ENCODE measurements at regions not wholly inside any gene's neighbourhood (a gene's known extent, or its start where the extent isn't known, plus 50 kb on each side); places are given as distances from the start of the nearest gene placed in this dataset.
"Not testable (repeated sequence)": the region's sequence is repeated elsewhere in the genome, so short reads cannot be mapped to it uniquely, and the experiment has no call there.

DNA sequence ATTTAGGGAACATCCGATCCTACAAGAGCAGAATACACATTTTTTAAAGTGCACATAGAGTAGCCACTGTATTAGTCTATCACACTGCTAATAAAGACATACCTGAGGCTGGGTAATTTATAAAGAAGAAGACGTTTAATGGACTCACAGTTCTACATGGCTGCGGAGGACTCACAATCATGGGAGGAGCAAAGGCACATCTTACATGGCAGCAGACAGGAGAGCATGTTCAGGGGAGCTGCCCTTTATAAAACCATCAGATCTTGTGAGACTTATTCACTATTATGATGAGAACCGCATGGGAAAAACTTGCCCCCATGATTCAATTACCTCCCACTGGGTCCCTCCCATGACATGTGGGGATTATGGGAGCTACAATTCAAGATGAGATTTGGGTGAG, 421.5 kb downstream of the EDEM1 start:
- not testable (repeated sequence) for DNase-seq (ENCODE audit: low spot score); FAIRE-seq

DNA sequence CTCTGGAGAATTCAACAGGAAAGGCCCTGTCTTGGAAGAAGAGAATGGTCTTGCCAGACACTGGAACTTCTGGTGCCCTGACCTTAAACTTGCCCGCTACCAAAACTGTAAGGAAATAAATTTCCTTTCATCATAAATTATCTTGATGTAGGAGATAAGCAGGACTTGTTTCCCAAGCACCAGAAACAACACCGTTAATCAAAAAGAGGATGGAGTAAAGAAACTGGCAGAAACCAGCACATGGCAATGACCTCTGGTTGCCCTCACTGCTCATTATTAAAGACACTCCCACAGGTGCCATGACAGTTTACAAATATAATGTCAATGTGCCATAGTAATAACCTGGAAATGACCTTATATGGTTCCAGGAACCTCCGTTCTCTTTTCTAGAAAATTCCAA, 426.1 kb downstream of the EDEM1 start:
- no peak for FAIRE-seq
- DNase-seq (ENCODE audit: low spot score), result no peak

DNA sequence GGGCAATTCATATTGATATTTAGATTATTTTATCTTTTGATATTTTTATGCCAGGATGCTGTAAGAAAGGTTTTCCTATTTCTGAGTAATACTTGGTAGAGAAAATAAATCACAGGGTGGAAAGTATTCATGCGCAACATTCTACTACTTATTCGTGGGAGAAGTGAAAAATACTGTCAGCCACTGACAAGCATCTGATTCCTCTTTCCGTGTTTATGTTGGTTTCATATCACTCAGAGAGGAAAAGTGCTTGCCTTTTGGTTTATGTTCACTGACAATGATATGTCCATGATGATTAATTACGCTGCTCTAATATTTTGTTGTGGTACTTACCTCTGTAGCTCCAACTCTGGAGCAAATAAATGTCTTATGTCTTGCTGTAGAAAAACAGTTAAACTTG, 429.4 kb downstream of the EDEM1 start:
- DNase-seq (ENCODE audit: low spot score) (no peak), FAIRE-seq (no peak)

DNA sequence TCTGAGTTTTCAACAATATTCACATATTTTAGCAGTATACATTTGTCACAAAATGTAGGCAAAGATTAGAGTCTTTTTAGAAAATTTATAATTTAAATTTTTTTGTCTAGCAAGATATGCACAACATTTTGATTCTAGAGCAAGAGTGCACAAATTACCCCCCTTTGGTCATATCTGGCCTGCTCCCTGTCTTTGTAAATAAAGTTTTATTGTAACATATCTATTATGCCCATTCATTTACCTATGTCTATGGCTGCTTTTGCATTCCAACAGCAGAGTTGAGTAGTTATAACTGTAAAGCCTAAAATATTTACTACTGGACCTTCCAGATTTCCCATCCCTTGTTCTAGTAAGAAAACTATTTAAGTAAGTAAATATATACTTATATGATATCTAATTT, 430.7 kb downstream of the EDEM1 start:
- FAIRE-seq (no peak), DNase-seq (ENCODE audit: low spot score) (no peak)

DNA sequence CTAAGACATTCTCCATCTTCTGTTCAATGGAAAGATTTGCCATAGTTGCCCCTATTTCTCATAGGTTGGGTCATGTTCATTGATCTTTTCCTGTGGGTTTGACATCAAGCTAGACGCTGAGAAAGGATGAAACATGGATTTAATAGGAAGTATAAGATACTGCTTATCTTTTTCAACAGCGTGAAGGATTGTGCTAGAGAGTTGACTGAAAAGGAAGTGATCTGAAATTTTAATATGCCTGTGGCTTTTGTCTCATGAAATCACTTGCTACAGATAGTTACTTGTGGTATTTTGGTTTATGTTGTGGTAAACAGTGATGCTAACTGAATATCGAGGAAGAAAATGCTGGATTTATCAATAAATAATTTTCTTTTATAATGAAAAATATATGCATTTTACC, 442.9 kb downstream of the EDEM1 start:
- no peak for FAIRE-seq
- DNase-seq (ENCODE audit: low spot score), result no peak

DNA sequence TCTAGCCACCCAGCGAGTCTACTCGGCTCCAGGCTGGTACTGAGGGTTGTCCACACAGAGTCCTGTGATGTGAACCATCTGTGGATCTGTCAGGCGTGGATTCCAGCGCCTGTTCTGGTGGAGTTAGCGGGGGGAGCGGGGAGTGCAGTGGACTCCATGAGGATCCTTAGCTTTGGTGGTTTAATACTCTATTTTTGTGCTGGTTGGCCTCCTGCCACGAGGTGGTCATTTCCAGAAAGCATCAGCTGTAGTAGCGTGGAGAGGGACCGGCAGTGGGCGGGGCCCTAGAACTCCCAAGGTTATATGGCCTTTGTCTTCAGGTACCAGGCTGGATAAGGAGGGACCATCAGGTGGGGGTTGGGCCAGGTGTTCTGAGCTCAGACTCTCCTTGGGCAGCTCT, 446.5 kb downstream of the EDEM1 start:
- no peak for FAIRE-seq
- no peak for DNase-seq (ENCODE audit: low spot score)

DNA sequence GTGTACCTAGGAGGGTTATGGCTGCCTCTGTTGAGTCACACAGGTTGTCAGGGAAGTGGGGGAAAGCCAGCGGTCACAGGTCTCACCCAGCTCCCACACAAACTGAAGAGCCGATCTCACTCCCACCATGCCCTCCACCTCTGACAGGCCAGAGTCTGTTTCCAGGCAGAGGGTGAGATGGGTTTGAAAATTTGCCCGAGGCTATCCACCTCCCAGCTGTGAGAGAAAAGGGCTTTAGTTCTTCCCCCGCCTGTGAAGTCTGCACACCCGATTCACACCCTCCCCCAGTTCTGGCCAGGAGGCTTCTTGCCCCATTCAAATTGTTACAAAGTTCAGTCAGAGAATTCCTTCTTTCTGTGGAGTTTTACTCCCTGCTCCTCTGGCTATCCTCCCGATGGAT, 446.9 kb downstream of the EDEM1 start:
- no peak for FAIRE-seq
- no peak for DNase-seq (ENCODE audit: low spot score)

DNA sequence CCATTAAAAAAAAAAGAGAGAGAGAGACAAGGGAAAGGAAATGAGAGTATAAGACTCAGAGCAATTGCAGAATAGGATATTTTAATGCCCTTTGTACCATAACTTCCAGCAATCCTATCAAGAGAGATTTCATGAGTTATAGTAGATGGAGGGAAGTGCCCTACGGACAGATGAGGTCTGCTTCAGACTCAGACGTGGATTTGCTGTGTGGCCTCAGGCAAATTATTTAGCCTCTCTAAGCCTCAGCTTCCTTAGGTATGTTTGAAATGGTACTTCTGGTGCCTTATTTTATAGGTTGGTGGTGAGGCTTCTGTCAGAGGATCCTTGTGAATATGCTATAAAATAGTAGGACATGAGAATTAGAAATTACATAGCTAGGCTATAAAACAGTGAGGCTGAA, 448.2 kb downstream of the EDEM1 start:
- DNase-seq (ENCODE audit: low spot score), result no peak
- FAIRE-seq, result no peak

DNA sequence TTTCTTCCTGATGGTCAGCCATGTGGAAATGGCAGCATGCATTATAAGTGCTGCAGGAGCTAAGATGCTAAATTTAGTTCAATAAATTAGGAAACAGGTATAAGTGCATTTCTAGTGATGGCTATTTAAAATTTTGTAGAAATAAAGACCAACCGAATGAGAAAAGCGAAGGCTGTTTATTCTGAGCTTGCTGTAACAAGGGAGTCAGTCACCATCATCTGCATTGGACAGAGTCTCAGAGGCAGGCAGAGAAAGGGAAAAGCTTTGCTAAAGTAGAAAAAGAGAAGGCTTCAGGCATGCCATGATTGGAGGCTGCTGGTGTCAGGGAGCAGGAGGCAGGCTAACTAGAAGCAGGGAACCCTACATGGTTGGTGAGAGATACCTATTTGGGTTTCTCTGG, 451.0 kb downstream of the EDEM1 start:
- DNase-seq (ENCODE audit: low spot score) (no peak), FAIRE-seq (no peak)

DNA sequence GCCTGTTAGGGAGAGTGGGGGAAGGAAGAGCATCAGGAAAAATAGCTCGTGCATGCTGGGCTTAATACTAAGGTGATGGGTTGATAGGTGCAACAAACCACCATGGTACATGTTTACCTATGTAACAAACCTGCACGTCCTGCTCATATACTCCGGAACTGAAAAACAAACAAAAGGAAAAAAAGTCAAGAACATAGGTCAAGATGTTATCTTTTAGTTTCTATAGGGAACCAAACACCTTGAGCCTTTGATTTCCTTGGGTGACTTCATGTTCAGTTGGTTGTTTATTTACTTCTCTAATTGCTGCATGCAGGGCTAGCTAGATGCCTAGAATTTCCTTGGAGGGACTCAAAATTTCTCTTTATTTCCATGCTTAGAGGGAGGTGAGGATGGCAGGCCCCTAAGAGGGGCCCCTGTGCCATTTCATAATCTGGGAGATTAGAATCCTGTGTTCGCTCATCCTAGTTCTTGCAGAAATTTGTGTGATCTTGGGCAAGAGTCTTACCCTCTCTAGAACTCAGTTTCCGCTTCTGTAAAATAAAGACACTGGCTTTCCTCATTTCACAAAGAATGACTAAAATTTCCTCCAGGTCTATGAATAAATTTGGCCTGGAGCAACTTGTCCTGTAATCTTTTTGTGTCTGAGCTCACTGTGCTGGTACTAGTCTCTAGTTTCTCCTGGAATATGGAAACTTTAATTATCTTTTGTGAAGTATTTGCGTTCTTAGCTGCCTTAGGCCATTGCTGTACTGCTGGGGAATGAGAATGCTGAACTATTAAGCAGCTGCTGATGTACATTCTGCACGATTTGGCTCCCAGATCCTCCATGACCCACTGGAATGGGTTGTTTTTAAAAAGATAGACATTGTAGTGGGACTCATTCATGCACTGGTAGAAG, 457.5 kb downstream of the EDEM1 start:
- FAIRE-seq (no peak), DNase-seq (ENCODE audit: low spot score) (no peak)

DNA sequence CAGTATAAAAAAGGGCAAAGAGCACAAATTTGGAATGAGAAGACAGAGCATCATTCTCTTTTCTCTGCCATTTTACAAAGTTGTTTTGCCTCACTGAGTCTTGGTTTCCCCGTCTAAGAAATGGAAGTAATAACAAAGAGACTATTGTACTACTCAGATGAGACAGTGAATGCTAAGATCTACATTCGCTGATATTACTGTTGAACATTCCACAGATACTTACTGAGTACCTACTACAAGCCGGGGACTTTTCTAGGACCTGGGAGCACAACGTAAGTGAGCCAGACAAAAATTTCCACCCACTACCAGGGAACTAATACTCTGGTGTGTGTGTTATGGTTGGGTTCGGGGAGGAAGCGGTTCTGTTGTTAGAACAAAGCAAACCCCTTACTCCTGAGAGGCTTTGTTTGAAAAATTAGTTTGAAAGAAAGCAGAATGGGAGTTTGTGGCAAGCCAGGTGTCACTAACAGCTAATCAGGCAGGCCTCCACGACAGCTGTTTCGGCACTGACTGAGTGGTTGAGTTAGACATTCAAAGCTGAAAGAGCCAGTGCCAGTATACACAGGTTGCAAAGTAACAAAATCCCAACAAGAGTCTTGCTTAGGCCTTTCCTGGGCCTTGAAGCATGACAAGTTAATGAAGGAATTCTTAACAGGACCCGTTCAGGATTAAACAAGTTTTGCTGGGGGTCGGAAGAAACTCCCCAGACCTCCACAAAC, 458.3 kb downstream of the EDEM1 start:
- FAIRE-seq (no peak), DNase-seq (ENCODE audit: low spot score) (no peak)

DNA sequence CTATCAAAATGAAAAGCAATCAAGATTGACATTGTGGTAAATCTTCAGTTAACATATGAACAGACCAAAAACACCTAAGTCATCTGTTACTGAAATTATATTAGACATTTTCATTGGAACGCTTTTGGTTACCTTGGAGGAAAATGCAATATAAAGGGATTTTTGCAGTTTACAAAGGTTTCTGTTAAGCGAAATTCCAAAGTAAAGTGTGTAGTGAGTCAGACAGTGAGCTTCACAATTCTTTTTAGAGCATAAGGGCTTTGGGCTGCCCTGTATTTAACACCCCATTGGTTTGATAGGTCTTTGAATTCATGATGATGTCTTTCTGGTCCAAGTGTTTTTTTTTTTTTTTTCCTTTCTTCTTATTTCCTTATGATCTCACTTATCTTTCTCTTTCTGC, 462.8 kb downstream of the EDEM1 start:
- DNase-seq (ENCODE audit: low spot score) (no peak), FAIRE-seq (no peak)

DNA sequence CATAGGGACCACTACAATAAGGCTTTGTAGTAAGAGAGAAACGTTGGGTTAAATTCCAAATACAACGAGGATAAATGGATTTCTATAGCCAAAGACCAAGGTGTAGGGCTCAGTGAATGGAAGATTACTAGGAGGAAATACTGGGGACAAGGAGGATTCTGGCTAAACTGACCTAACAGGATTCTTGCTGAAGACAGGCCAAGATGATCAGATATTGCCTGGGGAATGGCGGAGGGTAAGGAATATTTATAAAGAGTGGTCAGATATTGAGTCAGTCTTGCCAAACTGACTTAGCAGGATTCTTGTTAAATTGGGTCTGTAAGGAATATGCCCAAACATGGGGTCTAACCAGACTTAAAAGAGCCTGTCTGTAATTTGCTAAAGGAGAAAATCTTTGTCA, 463.8 kb downstream of the EDEM1 start:
- no peak for DNase-seq (ENCODE audit: low spot score)
- no peak for FAIRE-seq

DNA sequence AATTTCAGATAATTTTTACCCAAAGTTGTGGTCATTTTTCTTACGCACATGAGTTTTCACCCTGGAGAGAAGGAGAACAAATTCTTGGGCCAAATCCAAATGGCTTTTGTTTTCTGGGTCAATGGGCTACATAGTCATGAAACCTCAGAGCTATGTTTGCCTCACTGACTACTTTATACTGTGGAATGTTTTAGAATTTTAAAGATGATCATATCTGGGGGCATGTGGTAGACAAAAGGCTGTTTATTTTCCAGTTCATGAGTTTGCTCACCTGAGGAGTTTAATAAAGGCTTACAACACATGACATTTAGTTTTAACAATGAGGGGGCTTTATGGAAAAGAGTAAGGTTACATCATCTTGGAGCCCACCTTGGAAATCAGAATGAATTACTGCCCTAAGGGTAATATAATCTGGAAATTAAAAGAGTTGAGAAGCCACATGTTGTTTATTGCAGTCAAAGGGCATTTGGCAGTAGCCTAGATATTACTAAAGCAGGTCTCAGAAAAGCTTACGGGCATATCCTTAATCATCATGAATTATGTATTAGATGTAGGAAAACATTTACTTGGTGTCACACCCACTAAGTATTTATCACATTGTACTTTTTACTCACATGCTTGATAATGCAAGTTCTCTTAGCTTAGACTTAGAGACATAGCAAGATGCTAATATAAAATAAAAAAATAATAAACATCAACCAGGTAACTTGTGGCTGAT, 466.1 kb downstream of the EDEM1 start:
- no peak for DNase-seq (ENCODE audit: low spot score)
- FAIRE-seq, result no peak

DNA sequence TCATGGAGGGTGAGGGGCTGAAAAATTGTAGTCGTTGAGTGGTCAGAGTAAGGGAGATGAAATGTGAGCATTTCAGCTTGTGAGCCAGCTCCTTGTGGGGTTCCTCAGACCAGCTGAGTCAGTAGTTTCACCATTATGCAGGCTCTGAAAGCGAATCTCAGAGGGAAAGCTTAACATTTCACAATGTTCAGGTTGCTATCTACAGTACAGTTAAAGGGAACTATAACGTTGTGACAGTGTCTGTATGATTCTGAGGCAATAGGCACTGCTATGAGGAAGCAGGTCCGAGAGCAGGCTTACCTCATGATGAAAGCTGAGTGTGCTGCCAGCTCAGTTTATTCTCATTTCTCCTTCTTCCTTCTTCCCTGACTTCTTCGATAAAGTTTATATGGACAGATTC, 469.6 kb downstream of the EDEM1 start:
- FAIRE-seq (no peak), DNase-seq (ENCODE audit: low spot score) (no peak)

DNA sequence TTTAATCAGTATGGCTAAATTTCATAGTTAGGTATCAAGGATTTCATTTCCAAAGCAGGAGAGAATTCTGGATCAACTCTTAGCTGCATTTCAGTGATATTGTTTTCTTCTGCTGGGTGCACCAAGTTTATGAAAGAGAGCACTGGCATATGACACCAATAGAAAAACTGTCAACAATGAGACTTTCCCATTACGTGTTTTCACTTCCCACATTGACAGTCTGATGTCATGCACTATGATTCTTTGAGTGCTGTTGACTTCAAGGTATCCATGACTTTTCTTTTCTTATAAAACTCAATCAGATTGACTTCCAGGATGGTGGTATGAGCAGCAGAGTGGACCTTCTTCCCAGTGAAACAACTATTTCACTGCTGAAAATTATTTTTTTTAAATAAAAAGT, 476.1 kb downstream of the EDEM1 start:
- FAIRE-seq, result no peak

DNA sequence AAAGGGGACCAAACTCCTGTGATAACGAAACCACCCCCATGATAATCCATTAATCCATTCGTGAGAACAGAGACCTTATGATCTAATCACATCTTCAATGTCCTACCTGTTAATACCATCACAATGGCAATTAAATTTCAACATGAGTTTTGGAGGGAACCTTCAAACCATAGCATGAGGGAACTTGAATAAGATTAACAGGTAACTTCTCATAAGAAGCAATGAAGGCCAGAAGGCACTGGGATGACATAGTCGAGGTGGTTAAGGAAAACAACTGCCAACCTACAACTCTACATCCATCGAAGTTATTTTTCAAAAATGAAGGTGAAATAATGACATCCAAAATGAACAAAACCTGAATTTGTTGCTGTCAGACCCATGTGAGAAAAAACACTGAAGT, 478.9 kb downstream of the EDEM1 start:
- DNase-seq (ENCODE audit: low spot score), result no peak
- no peak for FAIRE-seq

More for the DNA sequence above, 476.1 kb downstream of the EDEM1 start:
- no peak for DNase-seq (ENCODE audit: low spot score)

DNA sequence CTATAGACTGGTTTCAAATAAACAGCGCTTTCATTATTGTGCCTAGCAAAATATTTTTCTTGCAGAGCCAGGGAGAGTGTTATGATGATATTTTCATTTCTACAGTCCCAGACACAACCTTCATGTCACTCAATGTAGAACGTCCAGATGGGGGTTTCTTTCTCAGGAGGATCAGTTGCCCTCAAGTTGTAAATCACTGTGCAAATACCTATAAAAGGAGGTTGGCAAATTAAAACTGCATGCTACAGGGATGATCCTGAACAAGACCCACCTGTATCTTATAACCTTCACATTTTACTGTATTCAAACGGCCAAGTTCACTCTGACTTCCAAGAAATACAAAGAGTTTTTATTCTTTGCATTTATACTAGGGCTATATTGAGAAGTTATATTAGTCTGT, 486.0 kb downstream of the EDEM1 start:
- DNase-seq (ENCODE audit: low spot score) (no peak), FAIRE-seq (no peak)

DNA sequence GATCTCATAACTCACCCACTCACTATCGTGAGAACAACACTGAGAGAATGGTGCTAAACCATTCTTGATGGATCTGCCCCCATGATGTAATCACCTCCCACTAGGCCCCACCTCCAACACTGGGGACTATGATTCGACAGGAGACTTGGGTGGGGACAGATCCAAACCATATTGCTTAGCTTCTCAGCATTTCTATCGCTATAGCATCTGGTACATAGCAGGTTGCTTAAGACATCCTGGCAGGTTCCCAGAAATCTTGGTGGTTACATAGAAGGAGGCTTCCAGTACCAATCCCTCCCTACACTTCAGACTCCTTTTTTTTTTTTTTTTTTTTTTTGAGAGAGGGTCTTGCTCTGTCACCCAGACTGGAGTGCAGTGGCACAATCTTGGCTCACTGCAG, 487.8 kb downstream of the EDEM1 start:
- DNase-seq (ENCODE audit: low spot score) (no peak), FAIRE-seq (no peak)

DNA sequence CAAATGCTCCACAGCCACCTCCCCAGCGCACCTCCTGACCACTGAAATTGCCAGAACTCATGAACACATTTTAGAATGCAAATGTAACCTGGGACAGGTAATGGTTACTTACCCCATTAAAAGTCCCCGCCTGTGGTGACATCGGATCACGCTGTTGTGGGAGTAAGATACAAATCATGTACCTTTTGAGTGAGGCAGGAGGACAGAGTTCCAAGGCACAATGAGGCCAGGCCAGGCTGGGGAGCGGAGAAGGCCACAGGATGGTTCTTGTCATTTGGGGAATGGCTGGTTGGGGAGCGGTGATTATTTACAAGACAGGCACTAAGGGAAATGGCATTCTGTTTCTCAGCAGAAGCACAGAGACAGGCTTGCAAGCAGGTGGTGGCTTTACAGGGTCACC, 490.0 kb downstream of the EDEM1 start:
- FAIRE-seq (no peak), DNase-seq (ENCODE audit: low spot score) (no peak)

DNA sequence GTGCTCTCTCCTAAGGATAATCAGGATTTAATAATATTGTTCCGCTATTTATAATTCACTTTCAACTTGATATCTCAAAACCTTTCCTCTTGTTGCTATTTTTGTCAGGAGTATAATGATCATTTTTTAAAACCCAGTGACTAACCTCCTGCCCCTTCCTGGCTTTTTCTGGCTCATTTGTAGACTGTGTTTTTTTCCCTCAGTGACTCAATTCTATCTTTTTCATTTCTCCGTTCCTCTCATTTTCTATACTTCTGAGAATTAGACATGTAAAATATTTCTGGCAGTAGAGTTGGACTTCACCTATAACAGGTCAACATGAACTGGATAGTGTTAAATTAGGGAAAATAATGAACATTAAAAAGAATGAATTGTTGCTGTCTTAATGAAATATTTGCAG, 490.7 kb downstream of the EDEM1 start:
- DNase-seq (ENCODE audit: low spot score) (no peak), FAIRE-seq (no peak)

DNA sequence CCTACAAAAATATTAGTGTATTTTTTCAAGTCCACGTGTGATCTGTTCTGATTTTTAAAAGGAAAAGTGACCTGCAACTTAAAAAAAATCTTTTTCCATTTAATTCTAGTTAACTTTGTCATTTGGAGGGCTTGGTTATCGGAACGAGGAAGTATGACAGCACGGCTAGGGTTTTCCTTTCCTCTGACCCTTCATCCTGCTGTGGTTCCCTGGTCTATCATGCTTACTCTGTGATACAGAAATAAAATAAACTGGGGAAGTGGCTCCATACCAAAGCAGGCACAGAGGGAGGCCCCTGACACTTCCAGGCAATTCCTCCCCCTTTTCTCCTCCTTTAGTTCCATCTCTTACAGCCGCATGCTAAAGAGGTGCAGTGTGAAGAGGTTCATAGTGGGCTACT, 491.3 kb downstream of the EDEM1 start:
- no peak for DNase-seq (ENCODE audit: low spot score)
- no peak for FAIRE-seq
